Activated CD8-positive, alpha-beta memory T cell treated with anti-CD3 and anti-CD28 coated beads for 24 hours (primary cell): ENCODE measurements at regions not wholly inside any gene's neighbourhood (a gene's known extent, or its start where the extent isn't known, plus 50 kb on each side); places are given as distances from the start of the nearest gene placed in this dataset.

Experiments used
- DNase-seq: peaks from one replicate; pipeline ENCODE4 v3.0.0-alpha.2; 2020

GRCh38 chr4:180105362-180105761 lies 2137.8 kb upstream of the TENM3 start:
- no peak for DNase-seq

- no peak for DNase-seq
These were observed 2137.1 kb upstream of the TENM3 start for GRCh38 chr4:180106122-180106521.

- no peak for DNase-seq
These were observed 2136.2 kb upstream of the TENM3 start for GRCh38 chr4:180106997-180107396.

GRCh38 chr4:180116840-180117239 lies 2126.4 kb upstream of the TENM3 start:
- no peak for DNase-seq

- DNase-seq = no peak
These were observed 2123.1 kb upstream of the TENM3 start for GRCh38 chr4:180120068-180120467.

GRCh38 chr4:180134091-180134866 lies 2108.9 kb upstream of the TENM3 start:
- no peak for DNase-seq

GRCh38 chr4:180141734-180142133 lies 2101.5 kb upstream of the TENM3 start:
- DNase-seq = no peak

GRCh38 chr4:180148737-180149136 lies 2094.5 kb upstream of the TENM3 start:
- DNase-seq = no peak

GRCh38 chr4:180150818-180151217 lies 2092.4 kb upstream of the TENM3 start:
- DNase-seq = no peak

- DNase-seq = no peak
These were observed 2090.4 kb upstream of the TENM3 start for GRCh38 chr4:180152831-180153230.

GRCh38 chr4:180153587-180153986 lies 2089.6 kb upstream of the TENM3 start:
- DNase-seq = no peak

- no peak for DNase-seq
These were observed 2086.5 kb upstream of the TENM3 start for GRCh38 chr4:180156684-180157083.

- no peak for DNase-seq
These were observed 2082.8 kb upstream of the TENM3 start for GRCh38 chr4:180160195-180160983.

GRCh38 chr4:180164799-180165198 lies 2078.4 kb upstream of the TENM3 start:
- DNase-seq = no peak

GRCh38 chr4:180169394-180169793 lies 2073.8 kb upstream of the TENM3 start:
- DNase-seq = no peak

- DNase-seq = no peak
These were observed 2073.2 kb upstream of the TENM3 start for GRCh38 chr4:180169966-180170365.

GRCh38 chr4:180179146-180179545 lies 2064.1 kb upstream of the TENM3 start:
- DNase-seq = no peak

- no peak for DNase-seq
These were observed 2053.5 kb upstream of the TENM3 start for GRCh38 chr4:180189666-180190065.

GRCh38 chr4:180190382-180190781 lies 2052.8 kb upstream of the TENM3 start:
- no peak for DNase-seq

- no peak for DNase-seq
These were observed 2045.7 kb upstream of the TENM3 start for GRCh38 chr4:180197471-180197870.

GRCh38 chr4:180203349-180203748 lies 2039.9 kb upstream of the TENM3 start:
- no peak for DNase-seq

- DNase-seq = no peak
These were observed 2037.9 kb upstream of the TENM3 start for GRCh38 chr4:180205276-180205675.

GRCh38 chr4:180207921-180208320 lies 2035.3 kb upstream of the TENM3 start:
- DNase-seq = no peak

GRCh38 chr4:180217070-180217469 lies 2026.1 kb upstream of the TENM3 start:
- DNase-seq = no peak
